HG03025 (cell line): ENCODE measurements at regions not wholly inside any gene's neighbourhood (a gene's known extent, or its start where the extent isn't known, plus 50 kb on each side); places are given as distances from the start of the nearest gene placed in this dataset.

Experiments used
- ATAC-seq: cut with Tn5 transposase; IDR thresholded peaks from one replicate; pipeline ENCODE4 v1.9.1; 2021; ENCODE audit warnings: mild to moderate bottlenecking, moderate library complexity; ENCODE audit not compliant: unreplicated experiment, low FRiP score

- no peak for ATAC-seq
Observed at GRCh38 chr13:82749551-82749950, 1132.7 kb downstream of the SLITRK1 start.

DNA sequence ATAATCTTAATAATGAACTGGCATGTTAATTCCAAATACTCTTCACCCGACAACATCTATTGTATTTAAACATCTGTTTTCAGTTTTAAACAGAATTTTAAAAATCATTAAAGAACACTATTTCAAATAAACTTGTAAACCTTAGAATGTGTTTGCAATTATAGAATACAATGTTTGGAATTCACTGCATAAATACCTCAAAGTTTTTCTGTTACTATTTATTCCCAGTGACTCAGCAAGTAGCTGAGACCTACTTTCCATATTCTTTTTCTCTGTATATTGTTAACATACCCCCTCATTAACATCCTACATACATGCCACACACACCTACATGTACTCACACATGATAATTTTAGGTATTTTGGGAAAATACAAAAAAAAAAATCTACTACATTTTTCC lies 1134.3 kb downstream of the SLITRK1 start:
- ATAC-seq = no peak

GRCh38 chr13:82747291-82747690 lies 1135.0 kb downstream of the SLITRK1 start:
- ATAC-seq = no peak

GRCh38 chr13:82740442-82740841 lies 1141.8 kb downstream of the SLITRK1 start:
- ATAC-seq = no peak

- ATAC-seq = no peak
Observed at GRCh38 chr13:82739881-82740280, 1142.4 kb downstream of the SLITRK1 start.

GRCh38 chr13:82729401-82729800 lies 1152.9 kb downstream of the SLITRK1 start:
- ATAC-seq = no peak

- ATAC-seq = no peak
Observed at GRCh38 chr13:82720986-82721385, 1161.3 kb downstream of the SLITRK1 start.

- ATAC-seq = no peak
Observed at GRCh38 chr13:82719987-82720386, 1162.3 kb downstream of the SLITRK1 start.

GRCh38 chr13:82717249-82717648 lies 1165.0 kb downstream of the SLITRK1 start:
- no peak for ATAC-seq

- no peak for ATAC-seq
Observed at GRCh38 chr13:82713687-82714405, 1168.4 kb downstream of the SLITRK1 start.

DNA sequence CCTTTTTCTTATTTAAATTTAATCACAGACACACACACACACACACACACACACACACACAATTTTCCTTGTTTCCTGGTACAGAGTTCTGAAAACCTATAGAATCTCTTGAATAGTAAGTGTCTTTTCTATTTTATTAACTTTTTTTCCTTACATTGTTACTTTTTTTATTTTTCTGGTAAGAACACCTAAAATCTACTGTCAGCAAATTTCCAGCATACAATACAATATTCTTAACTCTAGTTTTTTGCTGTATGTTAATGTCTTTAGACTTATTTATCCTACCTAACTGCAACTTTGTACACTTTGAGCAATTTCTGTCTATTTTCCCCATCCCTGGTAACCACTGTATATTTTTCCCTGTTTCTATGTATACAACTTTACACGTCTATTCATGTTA lies 1179.8 kb downstream of the SLITRK1 start:
- no peak for ATAC-seq

DNA sequence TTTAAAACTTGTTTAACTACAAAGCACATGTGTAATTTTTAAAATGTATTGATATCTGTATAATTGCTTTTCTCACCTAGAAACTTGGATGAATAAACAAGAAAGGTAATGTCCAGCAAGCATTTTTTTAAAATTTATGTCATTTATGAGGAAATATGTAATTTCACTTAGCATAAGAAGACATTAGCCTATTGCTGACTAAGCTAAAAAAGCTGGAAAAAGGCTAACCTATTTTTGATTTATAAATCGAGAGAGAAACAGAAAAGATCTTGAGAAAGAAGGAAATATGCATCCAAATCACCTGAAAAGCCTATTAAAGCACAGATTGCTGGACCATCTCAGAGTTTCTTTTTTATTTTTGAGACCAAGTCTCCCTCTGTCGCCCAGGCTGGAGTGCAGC lies 1181.3 kb downstream of the SLITRK1 start:
- no peak for ATAC-seq

DNA sequence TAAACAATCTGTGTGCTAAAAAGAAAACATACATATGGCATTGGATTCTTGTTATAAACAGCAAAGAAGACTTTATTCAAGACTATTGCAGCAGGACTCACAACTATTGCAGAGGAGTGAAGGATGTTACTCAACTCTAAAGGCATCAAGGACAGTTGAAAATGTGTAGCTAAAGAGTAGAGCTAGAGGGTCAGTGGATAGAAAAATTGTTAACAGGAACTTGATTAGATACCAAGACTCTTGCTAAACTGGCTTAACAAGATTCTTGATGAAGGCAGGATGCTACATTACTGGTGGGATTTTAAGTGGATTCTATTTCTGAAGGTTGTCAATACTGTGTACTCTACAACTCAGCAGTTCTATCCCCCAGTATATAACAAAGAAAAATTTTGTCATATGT lies 1183.3 kb downstream of the SLITRK1 start:
- no peak for ATAC-seq

GRCh38 chr13:82698383-82698782 lies 1183.9 kb downstream of the SLITRK1 start:
- no peak for ATAC-seq

DNA sequence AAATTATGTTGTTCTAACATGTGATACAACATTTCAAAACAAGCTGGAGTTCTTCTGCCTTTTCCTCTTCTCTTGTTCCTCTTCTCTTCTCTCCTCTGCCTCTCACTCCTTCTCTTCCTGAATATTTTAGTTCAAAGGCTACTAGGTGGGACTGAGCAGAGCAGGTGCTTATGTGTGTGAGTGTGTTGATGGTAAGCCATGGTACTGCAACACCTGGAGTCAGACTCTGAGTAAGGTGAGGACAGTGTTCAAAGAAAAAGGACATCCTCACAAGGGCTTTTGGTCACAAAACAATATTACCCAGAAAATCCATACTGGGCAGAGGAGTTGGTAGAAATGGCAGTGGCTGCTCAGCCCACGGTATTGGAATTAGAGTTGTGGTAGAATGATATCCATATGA lies 1188.7 kb downstream of the SLITRK1 start:
- no peak for ATAC-seq

GRCh38 chr13:82688400-82688994 lies 1193.8 kb downstream of the SLITRK1 start:
- ATAC-seq = peak; percentile 76

DNA sequence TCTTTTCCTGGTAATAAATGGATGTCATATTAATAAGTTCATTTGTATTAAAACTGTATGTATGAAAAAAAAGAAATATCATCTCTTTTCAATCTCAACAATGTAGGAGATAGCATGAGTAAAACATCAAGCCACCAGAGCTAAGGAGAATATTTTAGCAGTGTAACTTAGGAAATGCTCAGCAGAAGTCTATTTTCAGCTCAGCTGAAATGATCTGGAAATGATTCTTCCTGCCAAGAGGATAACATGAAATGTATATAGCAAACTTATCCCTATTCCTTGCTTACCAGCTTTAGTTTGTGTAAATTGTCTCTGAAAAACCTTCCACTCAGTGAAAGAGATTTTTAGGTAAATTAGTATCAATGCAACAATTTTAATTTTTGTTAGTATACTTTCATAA lies 1194.4 kb downstream of the SLITRK1 start:
- ATAC-seq = no peak

GRCh38 chr13:82681535-82681934 lies 1200.7 kb downstream of the SLITRK1 start:
- ATAC-seq = no peak

GRCh38 chr13:82678052-82678451 lies 1204.2 kb downstream of the SLITRK1 start:
- no peak for ATAC-seq

DNA sequence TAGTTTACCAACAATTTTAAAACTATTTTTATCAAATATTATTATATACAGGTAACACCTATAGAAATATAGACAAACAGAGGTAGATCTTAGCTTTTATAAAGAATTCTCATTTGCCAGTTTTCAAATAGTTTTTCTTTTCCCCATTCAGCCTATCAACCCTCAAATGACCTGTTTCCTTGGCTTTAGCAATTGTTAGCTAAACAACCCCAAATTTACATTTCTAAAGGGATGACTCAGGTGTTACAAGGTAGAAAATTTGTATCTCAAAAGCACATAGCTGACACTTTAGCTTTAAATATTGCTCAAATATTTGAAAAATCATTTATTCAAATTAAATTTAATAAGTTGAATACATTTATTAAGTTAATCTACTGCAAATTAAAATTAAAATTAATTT lies 1207.2 kb downstream of the SLITRK1 start:
- ATAC-seq = no peak

GRCh38 chr13:82674546-82674945 lies 1207.7 kb downstream of the SLITRK1 start:
- ATAC-seq = no peak

DNA sequence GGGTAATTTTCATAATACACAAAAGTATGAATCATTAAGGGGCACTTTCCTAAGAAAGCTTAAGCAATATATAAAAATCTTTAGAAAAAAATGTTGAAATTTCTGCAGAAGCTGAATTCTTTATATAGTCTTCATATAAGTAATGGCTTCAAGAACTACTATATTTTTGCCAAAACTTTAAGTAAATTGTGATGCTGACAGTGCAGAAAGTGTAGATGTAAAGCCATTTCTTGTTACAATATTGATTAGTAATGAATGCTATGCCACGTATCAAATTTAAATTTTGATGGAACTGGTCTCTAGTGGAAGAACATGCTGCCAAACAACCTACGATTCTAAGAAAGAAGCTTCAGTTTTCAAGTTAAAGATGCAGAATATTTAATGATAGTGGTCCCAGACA lies 1210.0 kb downstream of the SLITRK1 start:
- ATAC-seq = no peak
